NCI-H2196 treated with DMSO at 0.1 percent for 48 hours (cell line): ENCODE measurements at regions not wholly inside any gene's neighbourhood (a gene's known extent, or its start where the extent isn't known, plus 50 kb on each side); places are given as distances from the start of the nearest gene placed in this dataset.

Experiments used
- DNase-seq: peaks from one replicate; lab custom pipeline; 2025; ENCODE audit not compliant: unreplicated experiment; lab: John Stamatoyannopoulos, UW

DNA sequence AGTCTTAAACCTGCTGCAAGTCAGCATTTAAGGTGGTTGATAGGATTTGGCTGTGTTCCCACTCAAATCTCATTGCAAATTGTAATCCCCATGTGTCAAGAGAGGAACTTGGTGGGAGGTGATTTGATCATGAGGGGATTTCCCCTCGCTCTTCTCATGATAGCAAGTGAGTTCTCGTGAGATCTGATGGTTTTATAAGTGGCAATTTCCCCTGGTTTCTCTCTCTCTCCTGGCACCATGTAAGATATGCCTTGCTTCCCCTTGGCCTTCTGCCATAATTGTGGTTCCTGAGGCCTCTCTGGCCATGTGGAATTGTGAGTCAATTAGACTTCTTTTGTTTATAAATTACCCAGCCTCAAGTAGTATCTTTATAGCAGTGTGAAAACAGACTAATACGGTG lies 84.3 kb upstream of the SMC2 start:
- DNase-seq = no peak

DNA sequence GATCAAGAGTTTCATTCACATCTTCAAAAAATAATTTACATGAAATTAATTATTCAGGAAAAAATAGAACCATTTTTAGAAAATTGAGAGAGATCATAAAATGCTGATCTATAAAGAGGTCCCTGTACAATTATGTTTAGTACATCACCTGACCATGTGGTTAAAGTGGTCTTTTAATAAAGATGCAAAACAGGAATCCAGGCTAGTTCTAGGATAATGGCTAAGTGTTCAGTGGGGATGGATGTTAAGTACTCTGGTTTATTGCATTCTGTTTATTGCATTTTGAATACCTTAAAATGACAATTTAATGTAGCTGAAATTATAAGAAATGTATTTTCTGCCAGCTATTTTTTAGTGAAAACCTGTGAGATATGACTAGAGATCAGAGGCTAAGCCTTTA lies 72.0 kb upstream of the SMC2 start:
- no peak for DNase-seq

DNA sequence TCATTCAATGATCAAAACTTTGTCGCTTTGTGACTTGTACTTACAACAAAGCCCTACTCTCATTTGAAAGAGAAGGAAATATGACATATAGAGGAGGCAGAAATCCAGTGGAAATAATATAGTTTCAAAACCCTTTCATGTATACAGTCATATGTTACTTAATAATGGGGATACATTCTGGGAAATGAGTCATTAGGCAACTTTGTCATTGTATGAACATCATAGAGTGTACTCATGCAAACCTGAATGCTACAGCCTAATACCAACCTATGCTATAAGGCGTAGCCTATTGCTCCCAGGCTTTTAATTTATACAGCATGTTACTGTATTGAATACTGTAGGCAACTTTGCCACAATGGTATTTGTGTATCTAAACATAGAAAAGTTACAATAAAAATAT lies 69.0 kb upstream of the SMC2 start:
- DNase-seq = no peak

DNA sequence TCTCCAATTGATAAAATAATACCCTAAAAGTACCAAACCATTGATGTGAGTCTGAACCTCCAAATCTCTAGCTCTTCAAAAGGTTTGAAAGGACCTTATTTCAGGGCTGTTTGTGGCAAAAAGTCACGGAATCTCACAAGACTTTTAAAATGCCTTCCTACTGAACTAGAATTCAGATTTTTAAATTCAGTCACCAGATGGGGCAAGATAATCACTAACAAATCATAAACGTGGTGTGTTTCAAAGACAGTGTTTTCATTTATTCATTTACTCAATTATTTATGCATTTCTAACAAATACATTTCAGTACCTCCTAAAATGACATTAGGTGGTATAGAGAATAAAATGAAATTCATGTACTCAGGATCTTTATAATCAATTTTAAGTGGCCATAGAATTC lies 68.2 kb upstream of the SMC2 start:
- no peak for DNase-seq

DNA sequence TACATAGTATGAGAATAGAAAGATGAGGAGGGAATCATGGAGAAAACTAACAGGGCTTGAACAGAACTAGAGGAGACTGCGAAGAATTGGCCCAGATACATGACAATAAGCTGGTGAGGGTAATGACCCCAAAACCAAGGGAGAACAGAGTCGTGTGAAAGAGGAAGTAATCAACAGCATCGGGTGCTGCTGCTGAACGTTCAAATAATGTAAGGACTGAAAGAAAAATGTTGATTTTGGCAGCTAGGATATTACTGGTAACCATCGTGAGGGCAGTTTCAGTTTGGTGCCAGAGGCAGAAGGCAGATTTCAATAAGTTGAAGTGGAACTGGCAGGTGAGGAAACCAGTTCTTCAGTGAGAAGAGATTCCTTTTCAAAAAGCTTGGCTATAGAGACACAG lies 66.8 kb upstream of the SMC2 start:
- no peak for DNase-seq

DNA sequence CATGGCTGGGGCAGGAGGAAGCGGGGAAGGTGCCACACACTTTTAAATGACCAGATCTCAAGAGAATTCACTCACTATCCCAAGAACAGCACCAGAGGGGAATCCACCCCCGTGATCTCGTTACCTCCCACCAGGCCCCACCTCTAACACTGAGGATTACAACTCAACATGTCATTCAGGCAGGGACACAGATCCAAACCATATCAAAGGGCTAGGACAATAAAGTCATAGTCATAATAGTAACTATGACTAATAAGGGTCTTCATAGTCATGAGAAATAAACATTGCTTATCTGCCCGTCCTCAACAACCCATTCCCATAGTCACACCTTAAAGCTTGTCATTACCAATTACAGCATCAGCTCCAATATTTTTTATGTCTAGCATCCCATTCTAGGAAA lies 65.3 kb upstream of the SMC2 start:
- DNase-seq = no peak
